Right ventricle myocardium inferior (tissue), 1 donor: ENCODE measurements at regions not wholly inside any gene's neighbourhood (a gene's known extent, or its start where the extent isn't known, plus 50 kb on each side); places are given as distances from the start of the nearest gene placed in this dataset.
"Not testable (repeated sequence)": the region's sequence is repeated elsewhere in the genome, so short reads cannot be mapped to it uniquely, and the experiment has no call there.

Experiments used
- ATAC-seq: fragments of 200-7000 bp; cut with Tn5 transposase; one replicate; pipeline ENCODE4 v1.9.1; 2020; ENCODE audit warnings: mild to moderate bottlenecking, moderate library complexity
- DNase-seq: peaks from one replicate; pipeline ENCODE4 v3.0.0; 2021; ENCODE audit errors: missing footprints
- intact Hi-C: fragments of 100-400 bp; cut with DNase I; formaldehyde crosslinking; loops from one replicate; pipeline ENCODE4 v1.11.0; 2022
- donor health status: DM: no; HTN: yes; CAD: no; lungs with severe emphysema.

DNA sequence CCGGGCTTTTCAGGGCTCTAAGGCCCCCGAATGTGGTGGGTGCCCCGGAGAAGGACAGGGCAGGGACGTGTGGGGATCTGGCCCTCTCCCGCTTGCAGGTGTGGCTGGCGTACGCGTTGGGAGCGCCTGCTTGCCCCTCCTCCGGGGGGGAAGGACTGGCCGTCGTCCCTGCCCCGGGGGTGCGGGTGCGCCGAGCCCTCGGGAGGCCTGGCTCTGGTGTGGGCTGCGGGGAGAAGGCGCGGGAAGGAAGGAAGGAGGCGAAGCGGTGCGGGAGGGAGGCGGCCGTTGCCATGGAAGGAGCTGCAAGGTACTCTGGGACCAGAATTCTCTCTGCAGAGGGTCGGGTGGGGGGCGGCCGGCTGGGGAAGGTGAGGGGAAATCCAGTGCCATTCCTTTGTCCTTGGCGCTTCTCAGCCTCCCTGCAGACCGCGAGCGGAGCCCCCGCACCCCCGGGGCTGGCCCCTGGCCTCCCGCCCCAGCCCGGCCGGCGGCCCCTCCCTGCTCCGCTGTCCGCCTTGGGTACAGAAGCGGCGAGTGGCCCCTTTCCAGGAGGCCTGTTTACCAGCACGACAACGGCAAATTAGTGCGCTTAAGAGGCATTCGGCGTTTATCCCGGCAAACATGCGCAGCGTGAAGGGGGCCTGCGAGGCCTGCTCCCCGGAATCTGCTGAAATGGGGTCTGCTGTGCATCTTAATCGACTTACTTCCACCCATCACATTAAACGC is 67.1 kb upstream of the UNC5A start:
- DNase-seq = no peak
- ATAC-seq = no peak
- intact Hi-C loops = no loop called here

DNA sequence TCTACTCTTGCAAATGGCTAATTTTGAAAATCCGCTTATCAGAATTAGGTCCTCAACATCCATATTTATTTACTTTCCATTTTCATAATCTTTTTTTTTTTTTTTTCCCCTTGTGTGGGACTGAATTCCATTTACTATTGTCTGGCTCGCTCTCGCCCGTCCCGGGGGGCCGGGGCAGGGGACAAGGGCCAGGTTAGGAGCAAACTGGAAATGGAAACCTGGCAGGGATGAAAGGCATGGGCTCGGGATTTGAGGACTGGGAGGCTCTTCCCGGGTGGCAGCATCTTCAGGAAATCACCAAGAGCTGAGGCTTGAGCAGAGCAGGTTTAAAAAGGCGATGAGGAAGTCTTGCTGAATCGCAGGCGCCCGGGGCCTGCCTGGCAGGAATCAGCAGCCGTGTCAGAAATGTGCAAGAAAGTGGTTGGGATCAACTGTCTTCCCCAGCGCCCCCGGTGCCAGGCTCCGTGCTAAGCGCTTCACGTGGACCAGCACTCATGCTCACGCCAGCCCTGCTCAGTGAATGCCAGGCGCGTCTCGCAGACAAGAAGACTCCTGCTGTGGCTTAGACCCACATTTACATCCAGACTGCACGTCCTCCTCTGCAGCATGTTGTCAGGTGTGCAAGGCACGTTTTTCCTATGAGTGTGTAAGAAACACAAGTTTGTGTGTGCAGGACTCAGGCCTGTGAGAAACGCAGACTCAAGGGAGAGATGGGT is 66.3 kb upstream of the UNC5A start:
- intact Hi-C loops = no loop called here
- ATAC-seq = no peak

DNA sequence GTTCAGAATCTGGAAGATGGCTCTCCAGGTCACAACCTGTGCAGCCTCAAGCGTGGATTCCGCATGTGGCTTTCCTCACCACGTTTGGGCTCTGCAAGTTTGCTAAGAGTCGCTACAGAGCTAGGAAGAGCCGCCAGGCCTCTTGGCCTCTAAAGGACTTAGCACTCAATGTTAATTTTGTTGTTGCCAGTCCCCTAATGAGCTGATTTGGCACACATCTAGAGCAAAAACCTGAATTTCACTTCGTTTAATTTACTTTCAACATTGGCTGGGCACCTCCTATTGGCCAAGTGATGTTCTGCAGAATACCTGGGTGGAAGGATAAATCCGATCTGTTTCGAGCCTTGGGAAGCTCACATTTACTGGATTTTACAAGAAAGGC is 65.8 kb upstream of the UNC5A start:
- intact Hi-C loops = no loop called here
- ATAC-seq (no peak), DNase-seq (no peak)

More for the DNA sequence above, 66.3 kb upstream of the UNC5A start:
- no peak for DNase-seq

GRCh38 chr5:176747670-176748072 is 62.7 kb upstream of the UNC5A start:
- intact Hi-C loops = no loop called here
- ATAC-seq = no peak
- DNase-seq = no peak

DNA sequence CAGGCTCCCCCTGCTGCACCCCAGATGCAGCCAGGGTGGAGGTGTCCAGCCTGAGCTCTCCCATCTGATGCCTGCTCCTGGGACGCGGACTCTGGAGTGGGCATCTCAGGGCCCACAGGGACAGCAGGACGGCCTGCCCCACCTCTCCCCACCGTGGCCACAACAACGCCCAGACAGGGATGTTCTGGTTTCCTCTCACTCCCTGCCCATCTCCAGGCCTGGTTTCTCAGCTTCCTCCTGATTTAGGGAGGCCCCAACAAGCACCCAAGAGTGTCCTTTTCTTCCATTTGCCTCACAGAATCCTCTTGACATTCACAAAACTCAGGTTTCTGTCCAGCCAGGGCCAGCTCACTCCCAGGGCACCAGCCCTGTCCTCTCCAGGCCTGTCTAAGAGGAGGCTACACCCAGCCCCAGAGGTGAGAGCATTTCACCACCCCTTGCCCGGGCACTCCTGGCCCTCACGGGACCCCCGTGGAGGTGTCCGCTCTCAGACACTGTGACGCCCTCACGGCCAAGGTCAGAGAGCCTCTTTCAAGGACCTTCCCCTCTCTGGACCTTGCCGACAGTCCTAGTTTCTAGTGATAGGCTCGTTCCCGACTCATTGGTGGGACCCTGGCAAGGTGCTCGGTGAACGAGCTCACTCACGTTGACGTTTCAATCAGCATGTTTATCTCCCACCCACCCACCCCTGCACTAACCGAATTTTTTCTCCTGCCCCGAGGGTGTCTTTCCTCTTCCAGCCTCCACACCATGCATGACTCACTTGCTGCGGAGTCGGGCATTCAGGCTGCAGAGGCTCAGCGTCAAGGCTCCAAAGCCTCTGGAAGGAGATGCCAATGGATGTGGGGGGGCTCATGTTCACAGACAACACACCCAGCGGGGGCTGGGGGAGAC is 62.0 kb upstream of the UNC5A start:
- ATAC-seq = no peak
- no peak for DNase-seq
- intact Hi-C loops = no loop called here

DNA sequence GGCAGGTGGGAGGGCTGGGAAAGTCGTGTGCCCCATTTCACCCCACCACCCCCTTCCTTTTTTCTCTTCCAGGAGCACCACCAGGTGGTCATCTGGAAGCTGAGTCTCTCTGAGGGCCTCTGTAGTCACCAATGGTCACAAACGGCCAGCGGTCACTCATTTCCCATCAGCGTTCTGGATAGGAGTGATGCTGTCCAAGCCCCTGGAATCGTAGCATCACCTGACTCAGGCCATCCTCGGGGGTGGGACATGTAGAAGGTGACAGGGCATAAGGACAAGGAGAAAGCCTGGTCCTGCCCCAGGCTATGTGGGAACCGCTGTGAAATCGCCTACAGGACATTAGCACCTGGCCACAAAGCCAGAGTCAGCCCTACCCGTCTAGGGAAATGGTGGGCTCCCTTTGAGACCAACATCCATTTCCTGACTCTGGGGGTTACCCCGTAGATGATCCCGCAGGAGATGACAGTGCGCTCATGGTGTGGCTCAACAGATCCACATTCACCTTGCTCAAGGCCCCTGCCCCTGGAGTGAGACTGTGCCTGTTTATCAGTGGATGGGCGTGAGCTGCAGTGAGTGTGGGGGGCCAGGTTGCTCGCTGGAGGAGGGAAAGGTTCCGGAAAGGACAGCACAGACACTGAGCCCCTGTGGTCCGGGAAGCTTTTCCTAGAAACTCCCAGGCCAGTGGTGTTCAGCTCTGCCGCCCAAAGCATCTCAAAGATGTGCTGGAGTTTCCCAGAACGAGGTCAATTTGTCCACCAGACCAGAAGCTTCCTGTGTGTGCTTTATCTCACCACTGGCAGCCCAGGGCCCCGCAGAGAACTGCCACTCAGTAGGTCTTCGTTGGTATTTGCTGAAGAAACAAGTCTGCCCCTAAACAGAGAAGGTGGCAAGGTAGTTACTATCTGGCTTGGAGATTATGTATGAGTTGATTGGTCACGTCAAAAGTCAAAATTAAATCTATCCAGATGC is 61.1 kb upstream of the UNC5A start:
- intact Hi-C loops = no loop called here
- DNase-seq (no peak), ATAC-seq (no peak)

DNA sequence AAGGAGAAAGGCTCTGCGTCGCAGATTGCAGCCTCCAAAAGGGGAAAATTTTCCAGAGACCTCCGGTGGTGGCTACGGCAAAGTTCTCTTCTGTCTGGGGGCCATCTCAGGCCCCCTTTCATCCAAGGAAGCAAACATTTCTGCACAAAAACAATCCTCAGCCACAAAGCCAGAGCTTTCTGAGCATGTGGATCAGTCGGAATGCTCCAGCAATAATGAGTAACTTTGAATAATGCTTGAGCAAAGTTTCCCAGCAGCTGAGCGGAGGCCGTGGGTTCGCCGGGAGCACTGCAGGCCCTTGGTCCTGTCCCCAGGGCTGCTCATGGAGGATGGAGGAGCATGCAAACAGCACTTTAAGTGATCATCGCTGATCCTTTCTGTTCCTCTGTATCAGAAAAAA is 60.2 kb upstream of the UNC5A start:
- no peak for DNase-seq
- ATAC-seq = no peak
- intact Hi-C loops = no loop called here

DNA sequence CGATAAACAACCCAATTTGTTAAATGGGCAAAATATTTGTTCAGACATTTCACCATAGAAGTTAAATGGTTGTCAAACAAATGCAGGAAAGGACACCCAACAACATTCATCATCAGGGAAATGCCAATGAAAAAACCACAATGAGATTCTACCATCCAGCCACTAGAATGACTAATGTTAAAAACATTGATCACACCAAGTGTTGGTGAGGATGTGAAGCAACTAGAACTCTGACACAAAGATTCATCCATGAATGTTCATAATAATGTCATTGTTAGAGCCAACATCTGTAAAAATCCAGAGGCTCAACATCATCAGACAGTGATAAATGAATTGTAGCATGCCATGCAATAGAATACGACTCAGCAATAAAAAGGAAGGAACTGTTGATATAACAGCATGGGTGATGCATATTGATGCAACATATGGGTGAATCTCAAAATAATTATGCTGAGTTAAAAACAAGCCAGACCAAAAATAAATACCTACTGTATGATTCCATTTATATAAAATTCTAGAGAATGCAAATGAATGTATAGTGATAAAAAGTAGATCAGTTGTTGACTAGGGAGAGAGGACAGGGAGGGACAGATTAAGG is 55.9 kb upstream of the UNC5A start:
- intact Hi-C loops = no loop called here
- ATAC-seq = no peak
- DNase-seq = no peak

- DNase-seq, intact Hi-C loops, ATAC-seq: not testable (repeated sequence)
Observed at GRCh38 chr5:176755593-176755992, 54.8 kb upstream of the UNC5A start.

- DNase-seq, intact Hi-C loops, ATAC-seq: not testable (repeated sequence)
Observed at GRCh38 chr5:176757569-176757968, 52.8 kb upstream of the UNC5A start.
